Upper lobe of right lung (tissue), 1 donor: ENCODE measurements at regions not wholly inside any gene's neighbourhood (a gene's known extent, or its start where the extent isn't known, plus 50 kb on each side); places are given as distances from the start of the nearest gene placed in this dataset.

Source experiments
- ATAC-seq: fragments of 200-7000 bp; cut with Tn5 transposase; one replicate; pipeline ENCODE4 v1.9.1; 2020; ENCODE audit warnings: mild to moderate bottlenecking, moderate library complexity
- DNase-seq: peaks from one replicate; pipeline ENCODE4 v3.0.0-alpha.2; 2020
- H3K27ac ChIP-seq: fragments of 200-600 bp; one replicate; pipeline ENCODE4 v1.8.0; 2022
- H3K27me3 ChIP-seq: fragments of 200-600 bp; one replicate; pipeline ENCODE4 v1.8.0; 2022; ENCODE audit warnings: mild to moderate bottlenecking
- H3K36me3 ChIP-seq: fragments of 200-600 bp; one replicate; pipeline ENCODE4 v1.8.0; 2022
- H3K4me1 ChIP-seq: fragments of 200-600 bp; one replicate; pipeline ENCODE4 v1.8.0; 2022
- H3K4me3 ChIP-seq: fragments of 200-600 bp; one replicate; pipeline ENCODE4 v1.8.0; 2022; ENCODE audit warnings: mild to moderate bottlenecking
- H3K9me3 ChIP-seq: fragments of 200-600 bp; one replicate; pipeline ENCODE4 v1.8.0; 2022
- CTCF ChIP-seq: fragments of 200-600 bp; IDR thresholded peaks from one replicate; pipeline ENCODE4 v1.8.0; 2022; ENCODE audit warnings: antibody characterized with exemption
- intact Hi-C: fragments of 100-400 bp; cut with DNase I; formaldehyde crosslinking; loops from one replicate; pipeline ENCODE4 v1.11.0; 2022
- donor health status: DM: no; HTN: yes; CAD: no; lungs with severe emphysema.

DNA sequence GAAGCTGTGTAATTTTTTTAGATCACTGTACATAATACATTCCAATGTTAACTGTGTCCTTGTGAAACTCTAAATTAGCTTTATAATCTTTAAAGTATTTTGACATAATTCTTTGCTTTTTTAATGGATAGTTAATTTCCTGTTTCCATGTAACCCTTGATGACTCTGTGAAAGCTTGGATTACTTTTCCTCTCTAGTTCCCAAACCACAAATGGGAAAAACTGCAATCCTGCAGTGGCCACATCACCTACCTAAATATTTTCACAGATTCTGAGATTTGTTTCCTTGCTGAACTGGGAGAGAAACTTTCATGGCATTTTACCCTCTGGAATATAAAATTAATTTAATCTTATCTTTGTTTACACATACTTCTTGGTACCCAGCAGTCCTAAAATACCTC, 161.6 kb upstream of the CCDC68 start:
- Histone ChIP-seq H3K4me3 (no peak overlapping the region), H3K27me3 (no peaks in the 10 kb centered on the region), H3K27ac (no peak overlapping the region), H3K36me3 (no peaks in the 10 kb centered on the region), H3K9me3 (no peaks in the 10 kb centered on the region), H3K4me1 (no peaks in the 10 kb centered on the region)
- TF ChIP-seq CTCF, result no peak
- ATAC-seq, result no peak
- DNase-seq, result no peak
- intact Hi-C loops, result no loop called here

GRCh38 chr18:55119434-55119833, 160.2 kb upstream of the CCDC68 start:
- H3K4me1 ChIP-seq, result no peaks in the 10 kb centered on the region
- intact Hi-C loops, result no loop called here
- no peaks in the 10 kb centered on the region for H3K36me3 ChIP-seq
- DNase-seq (no peak), ATAC-seq (no peak)
- no peaks in the 10 kb centered on the region for H3K9me3 ChIP-seq
- no peak for TF ChIP-seq CTCF
- H3K4me3 ChIP-seq, result no peak overlapping the region
- no peak overlapping the region for H3K27ac ChIP-seq
- no peaks in the 10 kb centered on the region for H3K27me3 ChIP-seq

DNA sequence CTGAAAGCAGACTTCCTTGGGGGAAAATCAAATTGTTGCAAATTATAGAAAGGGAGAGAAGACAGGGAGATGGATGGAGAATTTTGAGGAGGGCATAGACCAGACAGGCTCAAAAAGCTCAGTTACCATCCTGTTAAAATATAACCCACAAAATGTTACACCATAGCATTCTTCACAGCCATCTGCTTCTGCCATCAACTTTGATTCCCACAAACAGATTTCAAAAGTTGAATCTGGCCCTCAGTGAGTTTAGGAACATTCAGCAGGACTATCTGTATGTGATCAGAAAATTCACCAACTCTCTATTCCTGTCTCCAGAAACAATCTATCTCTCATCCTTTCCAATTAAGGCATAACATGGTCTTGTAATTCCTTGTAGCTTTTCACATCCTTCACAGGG, 159.8 kb upstream of the CCDC68 start:
- Histone ChIP-seq H3K27me3 (no peaks in the 10 kb centered on the region), H3K4me1 (no peaks in the 10 kb centered on the region), H3K36me3 (no peaks in the 10 kb centered on the region), H3K27ac (no peak overlapping the region), H3K9me3 (no peaks in the 10 kb centered on the region), H3K4me3 (no peak overlapping the region)
- no peak for DNase-seq
- intact Hi-C loops, result no loop called here
- no peak for TF ChIP-seq CTCF
- ATAC-seq, result no peak

DNA sequence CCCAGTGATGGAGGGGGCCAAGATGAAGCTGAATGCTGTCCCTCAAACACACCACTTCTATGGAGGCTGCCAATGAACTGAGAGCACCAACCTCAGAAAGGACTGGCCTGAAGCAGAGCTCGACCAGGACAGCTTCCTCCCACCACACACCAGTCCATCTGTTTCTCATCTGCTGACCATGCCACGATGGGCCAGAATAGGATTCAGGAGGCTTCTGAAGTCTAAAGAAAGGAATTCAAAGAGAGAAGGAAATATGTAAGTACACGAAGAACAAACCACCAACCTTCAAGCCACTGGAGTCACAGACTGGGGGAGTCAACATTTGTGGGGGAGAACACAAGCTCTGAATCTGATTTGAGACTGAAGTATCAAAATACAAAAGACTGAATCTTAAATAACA, 157.6 kb upstream of the CCDC68 start:
- Histone ChIP-seq H3K4me3 (no peak overlapping the region), H3K27me3 (no peaks in the 10 kb centered on the region), H3K9me3 (no peaks in the 10 kb centered on the region), H3K4me1 (no peaks in the 10 kb centered on the region), H3K36me3 (no peaks in the 10 kb centered on the region), H3K27ac (no peak overlapping the region)
- ATAC-seq, result no peak
- no peak for TF ChIP-seq CTCF
- no peak for DNase-seq
- intact Hi-C loops, result no loop called here

DNA sequence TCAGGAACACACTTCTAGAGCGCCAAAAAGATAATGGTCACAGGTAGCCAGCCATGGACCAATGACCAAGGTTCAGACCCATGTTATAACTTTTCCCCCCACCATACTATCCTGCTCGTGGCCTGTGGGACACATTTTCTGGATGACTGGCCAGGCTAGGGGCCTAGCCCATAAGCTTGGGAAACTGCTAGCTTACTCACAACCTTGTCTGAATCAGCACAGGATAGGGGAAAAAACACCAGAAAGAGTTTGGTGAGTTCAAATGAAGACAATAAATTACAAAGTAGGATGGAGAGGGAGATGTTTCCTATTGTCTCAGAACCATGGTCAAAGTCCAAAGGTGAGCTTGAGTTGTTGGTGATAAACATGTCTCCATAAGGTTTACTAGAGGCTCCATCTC, 156.3 kb upstream of the CCDC68 start:
- no peaks in the 10 kb centered on the region for H3K27me3 ChIP-seq
- H3K36me3 ChIP-seq, result no peaks in the 10 kb centered on the region
- no peak for DNase-seq
- H3K9me3 ChIP-seq, result no peaks in the 10 kb centered on the region
- intact Hi-C loops, result no loop called here
- no peaks in the 10 kb centered on the region for H3K4me1 ChIP-seq
- no peak for ATAC-seq
- H3K27ac ChIP-seq, result no peak overlapping the region
- TF ChIP-seq CTCF, result no peak
- H3K4me3 ChIP-seq, result no peak overlapping the region

GRCh38 chr18:55114876-55115275, 155.6 kb upstream of the CCDC68 start:
- DNase-seq, result no peak
- no peaks in the 10 kb centered on the region for H3K36me3 ChIP-seq
- no peaks in the 10 kb centered on the region for H3K4me1 ChIP-seq
- H3K9me3 ChIP-seq, result no peaks in the 10 kb centered on the region
- no peak for TF ChIP-seq CTCF
- H3K4me3 ChIP-seq, result no peak overlapping the region
- intact Hi-C loops, result no loop called here
- no peaks in the 10 kb centered on the region for H3K27me3 ChIP-seq
- no peak overlapping the region for H3K27ac ChIP-seq
- ATAC-seq, result no peak
